ENCODE measurements at regions not wholly inside any gene's neighbourhood (a gene's known extent, or its start where the extent isn't known, plus 50 kb on each side); places are given as distances from the start of the nearest gene placed in this dataset.

DNA sequence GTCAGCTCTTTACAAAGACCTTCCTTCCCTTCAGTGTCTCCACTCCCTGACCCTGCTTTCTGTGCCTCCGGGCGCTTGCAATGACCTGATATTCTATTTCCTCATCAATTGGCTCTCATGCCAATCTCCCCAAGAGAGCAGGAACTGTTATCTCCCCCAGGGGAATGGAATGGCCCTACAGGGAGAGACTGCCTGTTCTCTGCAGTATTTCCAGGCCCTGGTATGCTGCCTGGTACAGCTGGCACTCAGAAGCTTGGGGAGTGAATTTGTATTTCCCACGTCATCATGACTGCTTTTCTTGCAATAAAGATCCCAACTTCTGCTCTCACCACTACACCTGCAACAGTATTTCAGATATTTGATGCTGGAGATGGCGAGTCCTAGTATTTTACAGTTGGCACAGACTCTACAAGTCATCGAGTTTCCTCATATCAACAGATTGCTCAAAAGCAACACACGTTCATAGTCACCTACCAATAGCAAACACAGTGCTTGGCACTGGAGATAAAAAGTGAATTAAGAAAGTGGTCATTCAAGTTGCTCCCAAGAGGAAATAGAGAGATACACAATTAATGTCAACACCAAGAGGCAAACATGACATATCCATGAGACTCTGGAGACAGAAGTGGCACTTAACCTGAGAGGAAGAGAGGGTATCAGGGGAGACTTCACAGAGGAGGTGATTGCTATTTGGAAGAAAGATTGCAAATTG, 90.5 kb upstream of the EGFL6 start:
- 73 to 84% (median 81%) methylated on average over 5 to 6 of the region's 6 CpGs for WGBS, 4 donors
- DNase-seq = no peak
- Histone ChIP-seq H3K4me3 (no peak overlapping the region), H3K9me3 (replicated peaks in 1 of 3) (no peaks in the 10 kb centered on the region), H3K36me3 (replicated peaks in 1 of 2) (no peaks in the 10 kb centered on the region), H3K27ac (no peak overlapping the region), H3K27me3 (peaks cover 17% of the 10 kb centered on the region), H3K4me1 (replicated peaks in 1 of 2) (no peaks in the 10 kb centered on the region)
- TF ChIP-seq CTCF (IDR thresholded peaks at IDR 0.05) (no peak), POLR2A (IDR thresholded peaks at IDR 0.05) (no peak)
- intact Hi-C loops (cut with DNase I) = no loop called here

- Histone ChIP-seq H3K4me3 (no peak overlapping the region), H3K27me3 (peaks cover 17% of the 10 kb centered on the region), H3K9me3 (replicated peaks in 1 of 3) (no peaks in the 10 kb centered on the region), H3K4me1 (replicated peaks in 1 of 2) (no peaks in the 10 kb centered on the region), H3K36me3 (replicated peaks in 1 of 2) (no peaks in the 10 kb centered on the region), H3K27ac (no peak overlapping the region)
- 38 to 64% (median 57%) methylated on average over 4 of the region's 4 CpGs for WGBS, 4 donors
- TF ChIP-seq POLR2A (IDR thresholded peaks at IDR 0.05) (no peak), CTCF (IDR thresholded peaks at IDR 0.05) (no peak)
- intact Hi-C loops (cut with DNase I) = no loop called here
- peak in 1 of 7 donors; percentile 50 for DNase-seq
These were observed 93.0 kb upstream of the EGFL6 start for GRCh38 chrX:13476384-13476783.

DNA sequence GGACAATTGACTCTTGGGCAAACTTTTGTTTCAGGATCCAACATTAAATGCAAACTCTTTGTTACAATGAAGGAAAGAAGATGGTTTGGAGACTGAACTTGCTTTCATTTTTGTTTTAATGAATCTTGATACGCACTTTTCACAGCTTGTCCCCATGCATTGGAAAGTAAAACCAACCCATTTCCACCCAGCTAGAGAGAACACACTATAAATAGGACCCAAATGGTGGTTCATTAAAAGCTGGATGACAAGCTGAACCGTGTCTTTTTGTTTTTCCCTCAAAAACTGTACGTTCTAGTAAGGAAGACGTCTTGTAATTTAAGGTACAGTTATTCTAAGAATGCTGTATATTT, 95.3 kb upstream of the EGFL6 start:
- Histone ChIP-seq H3K27ac (peak overlapping the region in 2 of 5 donors; percentile 5 to 48), H3K4me3 (no peak overlapping the region), H3K27me3 (peaks cover 8% of the 10 kb centered on the region), H3K9me3 (replicated peaks in 1 of 3) (no peaks in the 10 kb centered on the region), H3K36me3 (replicated peaks in 1 of 2) (no peaks in the 10 kb centered on the region), H3K4me1 (replicated peaks in 1 of 2) (no peaks in the 10 kb centered on the region)
- intact Hi-C loops (cut with DNase I) = no loop called here
- TF ChIP-seq POLR2A (IDR thresholded peaks at IDR 0.05) (no peak), CTCF (IDR thresholded peaks at IDR 0.05) (no peak)
- DNase-seq = no peak
- WGBS, 4 donors = 58 to 76% (median 67%) methylated on average over 4 of the region's 4 CpGs

GRCh38 chrX:13473442-13474163, 95.8 kb upstream of the EGFL6 start:
- no peak for DNase-seq
- H3K4me3 ChIP-seq = no peak overlapping the region
- WGBS, 4 donors = 58 to 80% (median 67%) methylated on average over 9 of the region's 9 CpGs

More at GRCh38 chrX:13473442-13474163, 95.8 kb upstream of the EGFL6 start:
- Histone ChIP-seq H3K36me3 (replicated peaks in 1 of 2) (no peaks in the 10 kb centered on the region), H3K4me1 (replicated peaks in 1 of 2) (no peaks in the 10 kb centered on the region), H3K27ac (peak overlapping the region in 2 of 5 donors; percentile 5 to 48), H3K27me3 (peaks cover 6% of the 10 kb centered on the region), H3K9me3 (replicated peaks in 1 of 3) (no peaks in the 10 kb centered on the region)
- TF ChIP-seq CTCF (IDR thresholded peaks at IDR 0.05) = no peak
- TF ChIP-seq POLR2A (IDR thresholded peaks at IDR 0.05) = no peak
- intact Hi-C loops (cut with DNase I) = no loop called here

Data from adrenal gland (tissue), 9 donors.